Ovary (tissue), 3 donors: ENCODE measurements at regions not wholly inside any gene's neighbourhood (a gene's known extent, or its start where the extent isn't known, plus 50 kb on each side); places are given as distances from the start of the nearest gene placed in this dataset.

Experiments
- POLR2A ChIP-seq: fragments of 450-650 bp; IDR thresholded peaks from one replicate; pipeline ENCODE4 v1.6.1; 2017; ENCODE audit warnings: antibody characterized with exemption, mild to moderate bottlenecking, moderate library complexity
- TF ChIP-seq, protein P1 (sequence below), 3 donors: fragments of 450-650 bp in 2 of 3; fragments of 200-600 bp in 1 of 3; IDR thresholded peaks; one replicate each; pipeline versions ENCODE4 v1.5.1 to v1.8.0; 2016 to 2022; ENCODE audit warnings: antibody characterized with exemption in 3 of 3, mild to moderate bottlenecking in 1 of 3
- donor health status: DM: no; HTN: no; CAD: no.

DNA sequence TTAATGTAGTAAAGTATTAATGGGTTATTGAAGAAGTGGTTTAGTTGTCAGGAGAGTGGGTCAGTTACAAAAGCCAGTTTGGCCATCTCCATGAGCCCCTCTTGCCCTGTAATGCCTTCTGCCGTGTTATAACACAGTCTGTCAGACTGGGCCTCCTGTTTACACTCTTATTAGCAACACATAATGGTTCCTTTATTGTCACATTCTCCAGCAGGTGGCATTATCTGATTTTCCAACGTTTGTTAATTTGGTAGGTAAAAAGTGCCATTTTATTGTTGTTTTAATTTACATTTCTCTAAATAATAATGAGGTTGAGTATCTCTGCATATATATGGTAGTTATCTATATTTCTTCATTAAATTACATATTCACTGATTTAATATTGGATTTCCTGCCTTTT lies 560.8 kb downstream of the FGF13 start:
- TF ChIP-seq, protein P1, sequence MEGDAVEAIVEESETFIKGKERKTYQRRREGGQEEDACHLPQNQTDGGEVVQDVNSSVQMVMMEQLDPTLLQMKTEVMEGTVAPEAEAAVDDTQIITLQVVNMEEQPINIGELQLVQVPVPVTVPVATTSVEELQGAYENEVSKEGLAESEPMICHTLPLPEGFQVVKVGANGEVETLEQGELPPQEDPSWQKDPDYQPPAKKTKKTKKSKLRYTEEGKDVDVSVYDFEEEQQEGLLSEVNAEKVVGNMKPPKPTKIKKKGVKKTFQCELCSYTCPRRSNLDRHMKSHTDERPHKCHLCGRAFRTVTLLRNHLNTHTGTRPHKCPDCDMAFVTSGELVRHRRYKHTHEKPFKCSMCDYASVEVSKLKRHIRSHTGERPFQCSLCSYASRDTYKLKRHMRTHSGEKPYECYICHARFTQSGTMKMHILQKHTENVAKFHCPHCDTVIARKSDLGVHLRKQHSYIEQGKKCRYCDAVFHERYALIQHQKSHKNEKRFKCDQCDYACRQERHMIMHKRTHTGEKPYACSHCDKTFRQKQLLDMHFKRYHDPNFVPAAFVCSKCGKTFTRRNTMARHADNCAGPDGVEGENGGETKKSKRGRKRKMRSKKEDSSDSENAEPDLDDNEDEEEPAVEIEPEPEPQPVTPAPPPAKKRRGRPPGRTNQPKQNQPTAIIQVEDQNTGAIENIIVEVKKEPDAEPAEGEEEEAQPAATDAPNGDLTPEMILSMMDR (IDR thresholded peaks at IDR 0.05), result no peak
- TF ChIP-seq POLR2A, result no peak
